22Rv1 (cell line): ENCODE measurements at regions not wholly inside any gene's neighbourhood (a gene's known extent, or its start where the extent isn't known, plus 50 kb on each side); places are given as distances from the start of the nearest gene placed in this dataset.

Experiments used
- ZFX ChIP-seq: fragments of 450-650 bp; IDR thresholded peaks from 2 replicates; pipeline ENCODE4 v1.6.1; 2017; ENCODE audit warnings: antibody characterized with exemption, borderline replicate concordance
- TF ChIP-seq, protein P1 (sequence below): fragments of 450-650 bp; IDR thresholded peaks from 2 replicates; pipeline ENCODE4 v1.5.1; 2017; ENCODE audit warnings: mild to moderate bottlenecking

DNA sequence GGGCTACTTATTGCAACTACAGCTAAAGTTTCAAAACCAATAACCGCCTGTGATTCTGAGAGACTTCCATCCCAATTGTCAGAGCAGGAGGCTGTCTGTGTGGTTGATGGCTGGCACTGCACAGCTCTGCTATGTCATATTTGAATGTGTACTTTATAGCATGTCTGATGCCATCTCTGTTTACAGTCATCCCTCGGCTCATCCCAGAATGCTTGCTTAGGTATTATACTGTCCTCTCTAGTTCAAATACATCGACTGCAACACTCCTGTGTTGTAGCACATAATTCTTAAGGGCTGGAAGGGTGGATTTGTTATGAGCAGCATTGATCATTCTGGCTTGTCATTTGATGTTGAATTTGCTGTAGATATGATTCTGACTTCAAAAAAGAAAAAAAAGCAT, 1617.5 kb upstream of the TENM3 start:
- TF ChIP-seq, protein P1, sequence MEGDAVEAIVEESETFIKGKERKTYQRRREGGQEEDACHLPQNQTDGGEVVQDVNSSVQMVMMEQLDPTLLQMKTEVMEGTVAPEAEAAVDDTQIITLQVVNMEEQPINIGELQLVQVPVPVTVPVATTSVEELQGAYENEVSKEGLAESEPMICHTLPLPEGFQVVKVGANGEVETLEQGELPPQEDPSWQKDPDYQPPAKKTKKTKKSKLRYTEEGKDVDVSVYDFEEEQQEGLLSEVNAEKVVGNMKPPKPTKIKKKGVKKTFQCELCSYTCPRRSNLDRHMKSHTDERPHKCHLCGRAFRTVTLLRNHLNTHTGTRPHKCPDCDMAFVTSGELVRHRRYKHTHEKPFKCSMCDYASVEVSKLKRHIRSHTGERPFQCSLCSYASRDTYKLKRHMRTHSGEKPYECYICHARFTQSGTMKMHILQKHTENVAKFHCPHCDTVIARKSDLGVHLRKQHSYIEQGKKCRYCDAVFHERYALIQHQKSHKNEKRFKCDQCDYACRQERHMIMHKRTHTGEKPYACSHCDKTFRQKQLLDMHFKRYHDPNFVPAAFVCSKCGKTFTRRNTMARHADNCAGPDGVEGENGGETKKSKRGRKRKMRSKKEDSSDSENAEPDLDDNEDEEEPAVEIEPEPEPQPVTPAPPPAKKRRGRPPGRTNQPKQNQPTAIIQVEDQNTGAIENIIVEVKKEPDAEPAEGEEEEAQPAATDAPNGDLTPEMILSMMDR = no peak
- no peak for TF ChIP-seq ZFX
